Stimulated activated CD4-positive, alpha-beta T cell treated with anti-CD3 and anti-CD28 coated beads, Interleukin-1b, Interleukin-23, amount 100 ng/mL, for 48 hours (primary cell): ENCODE measurements at regions not wholly inside any gene's neighbourhood (a gene's known extent, or its start where the extent isn't known, plus 50 kb on each side); places are given as distances from the start of the nearest gene placed in this dataset.
"Not testable (repeated sequence)": the region's sequence is repeated elsewhere in the genome, so short reads cannot be mapped to it uniquely, and the experiment has no call there.

Experiments used
- DNase-seq: peaks from one replicate; pipeline ENCODE4 v3.0.0-alpha.2; 2020

- DNase-seq, result peak; percentile 18
Observed at GRCh38 chr1:143905214-143906179, 66.3 kb downstream of the FAM72C start.

- not testable (repeated sequence) for DNase-seq
Observed at GRCh38 chr1:143904622-143904979, 67.2 kb downstream of the FAM72C start.

- DNase-seq, result not testable (repeated sequence)
Observed at GRCh38 chr1:143903899-143904621, 67.7 kb downstream of the FAM72C start.

- not testable (repeated sequence) for DNase-seq
Observed at GRCh38 chr1:143896377-143896776, 75.4 kb downstream of the FAM72C start.

GRCh38 chr1:143884932-143885574 lies 86.7 kb downstream of the FAM72C start:
- peak; percentile 62 for DNase-seq

GRCh38 chr1:143884532-143884931 lies 87.3 kb downstream of the FAM72C start:
- peak; percentile 25 for DNase-seq

- not testable (repeated sequence) for DNase-seq
Observed at GRCh38 chr1:143879757-143880536, 91.8 kb downstream of the FAM72C start.

- not testable (repeated sequence) for DNase-seq
Observed at GRCh38 chr1:143875947-143876346, 95.8 kb downstream of the FAM72C start.

GRCh38 chr1:143874625-143875024 lies 97.2 kb downstream of the FAM72C start:
- DNase-seq, result not testable (repeated sequence)

GRCh38 chr1:143873650-143874049 lies 98.1 kb downstream of the FAM72C start:
- peak; percentile 5 for DNase-seq

GRCh38 chr1:143870388-143870787 lies 101.4 kb downstream of the FAM72C start:
- not testable (repeated sequence) for DNase-seq

GRCh38 chr1:143867590-143868220 lies 104.1 kb downstream of the FAM72C start:
- not testable (repeated sequence) for DNase-seq

GRCh38 chr1:143863901-143864520 lies 107.8 kb downstream of the FAM72C start:
- peak; percentile 1 for DNase-seq

- DNase-seq, result not testable (repeated sequence)
Observed at GRCh38 chr1:143862722-143863121, 109.1 kb downstream of the FAM72C start.

- not testable (repeated sequence) for DNase-seq
Observed at GRCh38 chr1:143861306-143861705, 110.5 kb downstream of the FAM72C start.

- not testable (repeated sequence) for DNase-seq
Observed at GRCh38 chr1:143855867-143856266, 115.9 kb downstream of the FAM72C start.

GRCh38 chr1:143854069-143854468 lies 117.7 kb downstream of the FAM72C start:
- DNase-seq, result not testable (repeated sequence)

- not testable (repeated sequence) for DNase-seq
Observed at GRCh38 chr1:143850637-143851036, 121.1 kb downstream of the FAM72C start.

- DNase-seq, result not testable (repeated sequence)
Observed at GRCh38 chr1:143848859-143849258, 122.9 kb downstream of the FAM72C start.

GRCh38 chr1:143845193-143845592 lies 126.6 kb downstream of the FAM72C start:
- DNase-seq, result not testable (repeated sequence)

- not testable (repeated sequence) for DNase-seq
Observed at GRCh38 chr1:143842058-143842457, 129.7 kb downstream of the FAM72C start.
